ENCODE measurements at regions not wholly inside any gene's neighbourhood (a gene's known extent, or its start where the extent isn't known, plus 50 kb on each side); places are given as distances from the start of the nearest gene placed in this dataset.

DNA sequence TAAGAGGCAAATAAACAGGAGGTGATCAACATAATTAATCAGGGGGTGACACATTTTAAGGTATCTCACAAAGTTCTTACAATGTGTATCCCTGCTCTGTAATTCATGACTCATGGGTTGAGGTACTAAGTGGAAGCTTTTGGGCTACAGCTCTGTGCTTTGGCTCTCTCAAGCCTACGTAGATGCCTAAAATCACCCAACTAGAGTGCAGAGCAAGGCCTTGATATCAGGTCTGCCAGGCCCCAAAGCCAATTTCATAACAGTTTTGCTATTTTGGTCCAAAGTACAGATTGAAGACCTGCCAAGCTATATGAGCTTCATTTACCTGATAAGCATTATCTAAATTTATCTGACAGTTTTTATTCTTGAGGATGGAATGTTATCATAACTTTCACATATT is 175.3 kb upstream of the BET1 start:
- no peak for ATAC-seq
- H3K9me3 ChIP-seq = no peaks in the 10 kb centered on the region

DNA sequence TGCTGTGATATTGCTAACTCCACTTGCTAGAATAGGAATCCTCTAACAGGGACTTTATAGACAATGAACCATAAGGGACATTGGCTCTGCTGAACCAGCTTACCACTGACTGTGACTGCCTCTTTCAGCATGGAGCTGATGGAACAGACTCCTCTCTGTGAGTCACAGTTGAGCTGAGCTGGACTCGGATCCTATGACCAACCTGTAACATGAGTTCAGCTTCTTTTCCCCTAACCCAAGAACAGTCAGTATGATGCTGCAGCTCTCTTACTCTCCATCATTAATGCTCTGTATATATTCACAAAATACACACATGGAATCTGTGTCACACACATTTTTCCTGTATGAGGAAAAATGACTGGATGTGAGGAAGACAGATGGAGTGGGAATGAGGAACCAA is 177.9 kb upstream of the BET1 start:
- no peak for DNase-seq
- no peak for ATAC-seq
- Histone ChIP-seq H3K27ac (no peak overlapping the region), H3K27me3 (no peaks in the 10 kb centered on the region), H3K4me1 (no peaks in the 10 kb centered on the region), H3K36me3 (replicated peaks in 1 of 2; ENCODE audit: insufficient read depth in 1 of 2, low read depth in 2 of 2) (no peaks in the 10 kb centered on the region), H3K9me3 (no peaks in the 10 kb centered on the region), H3K4me3 (no peak overlapping the region)
- TF ChIP-seq, protein P1, sequence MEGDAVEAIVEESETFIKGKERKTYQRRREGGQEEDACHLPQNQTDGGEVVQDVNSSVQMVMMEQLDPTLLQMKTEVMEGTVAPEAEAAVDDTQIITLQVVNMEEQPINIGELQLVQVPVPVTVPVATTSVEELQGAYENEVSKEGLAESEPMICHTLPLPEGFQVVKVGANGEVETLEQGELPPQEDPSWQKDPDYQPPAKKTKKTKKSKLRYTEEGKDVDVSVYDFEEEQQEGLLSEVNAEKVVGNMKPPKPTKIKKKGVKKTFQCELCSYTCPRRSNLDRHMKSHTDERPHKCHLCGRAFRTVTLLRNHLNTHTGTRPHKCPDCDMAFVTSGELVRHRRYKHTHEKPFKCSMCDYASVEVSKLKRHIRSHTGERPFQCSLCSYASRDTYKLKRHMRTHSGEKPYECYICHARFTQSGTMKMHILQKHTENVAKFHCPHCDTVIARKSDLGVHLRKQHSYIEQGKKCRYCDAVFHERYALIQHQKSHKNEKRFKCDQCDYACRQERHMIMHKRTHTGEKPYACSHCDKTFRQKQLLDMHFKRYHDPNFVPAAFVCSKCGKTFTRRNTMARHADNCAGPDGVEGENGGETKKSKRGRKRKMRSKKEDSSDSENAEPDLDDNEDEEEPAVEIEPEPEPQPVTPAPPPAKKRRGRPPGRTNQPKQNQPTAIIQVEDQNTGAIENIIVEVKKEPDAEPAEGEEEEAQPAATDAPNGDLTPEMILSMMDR (IDR thresholded peaks at IDR 0.05) = no peak
- no peak for TF ChIP-seq POLR2A (IDR thresholded peaks at IDR 0.05)
- intact Hi-C loops (cut with DNase I) = no loop called here
- WGBS, 2 donors = 83 to 92% methylated on average over 1 of the region's 1 CpG

More for the DNA sequence above, 175.3 kb upstream of the BET1 start:
- intact Hi-C loops (cut with DNase I) = no loop called here
- Histone ChIP-seq H3K4me3 (no peak overlapping the region), H3K36me3 (replicated peaks in 1 of 2; ENCODE audit: insufficient read depth in 1 of 2, low read depth in 2 of 2) (no peaks in the 10 kb centered on the region), H3K27ac (no peak overlapping the region), H3K27me3 (no peaks in the 10 kb centered on the region), H3K4me1 (no peaks in the 10 kb centered on the region)
- DNase-seq = no peak
- 75% methylated on average over 1 of the region's 1 CpG for WGBS, 2 donors
- TF ChIP-seq, protein P1 (IDR thresholded peaks at IDR 0.05) = no peak
- TF ChIP-seq POLR2A (IDR thresholded peaks at IDR 0.05) = no peak

DNA sequence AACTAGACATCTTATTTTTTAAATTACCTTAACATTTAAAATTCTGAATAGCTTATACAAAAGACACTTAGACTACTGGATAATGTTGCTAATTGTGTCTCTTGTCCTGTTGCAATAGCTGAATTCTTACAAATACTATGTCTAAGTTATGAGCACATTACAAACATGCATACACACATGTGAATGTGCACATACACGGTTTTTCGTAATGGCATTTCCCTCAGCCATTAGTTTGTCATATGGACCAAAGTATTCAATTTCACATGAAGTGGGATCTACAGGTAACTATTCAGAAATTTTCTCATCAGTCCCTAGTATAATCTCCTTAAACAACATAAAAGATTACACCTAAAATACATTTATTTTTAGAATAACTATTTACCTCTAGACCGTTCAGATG is 178.6 kb upstream of the BET1 start:
- ATAC-seq (no peak), DNase-seq (no peak)
- 64 to 71% methylated on average over 3 of the region's 3 CpGs for WGBS, 2 donors
- no peaks in the 10 kb centered on the region for H3K27me3 ChIP-seq
- TF ChIP-seq, protein P1 (IDR thresholded peaks at IDR 0.05) = no peak
- no peak for TF ChIP-seq POLR2A (IDR thresholded peaks at IDR 0.05)
- intact Hi-C loops (cut with DNase I) = no loop called here
- no peaks in the 10 kb centered on the region for H3K9me3 ChIP-seq
- no peaks in the 10 kb centered on the region for H3K36me3 ChIP-seq (replicated peaks in 1 of 2; ENCODE audit: insufficient read depth in 1 of 2, low read depth in 2 of 2)
- H3K4me1 ChIP-seq = no peaks in the 10 kb centered on the region
- no peak overlapping the region for H3K4me3 ChIP-seq
- no peak overlapping the region for H3K27ac ChIP-seq

GRCh38 chr7:94183289-94183749 is 179.2 kb upstream of the BET1 start:
- no peak for DNase-seq
- Histone ChIP-seq H3K27ac (no peak overlapping the region), H3K27me3 (no peaks in the 10 kb centered on the region), H3K36me3 (replicated peaks in 1 of 2; ENCODE audit: insufficient read depth in 1 of 2, low read depth in 2 of 2) (no peaks in the 10 kb centered on the region), H3K4me3 (no peak overlapping the region), H3K9me3 (no peaks in the 10 kb centered on the region), H3K4me1 (no peaks in the 10 kb centered on the region)
- TF ChIP-seq, protein P1 (IDR thresholded peaks at IDR 0.05) = no peak
- TF ChIP-seq POLR2A (IDR thresholded peaks at IDR 0.05) = no peak
- 55 to 65% methylated on average over 2 of the region's 2 CpGs for WGBS, 2 donors
- peak; percentile 73 for ATAC-seq
- intact Hi-C loops (cut with DNase I) = no loop called here

DNA sequence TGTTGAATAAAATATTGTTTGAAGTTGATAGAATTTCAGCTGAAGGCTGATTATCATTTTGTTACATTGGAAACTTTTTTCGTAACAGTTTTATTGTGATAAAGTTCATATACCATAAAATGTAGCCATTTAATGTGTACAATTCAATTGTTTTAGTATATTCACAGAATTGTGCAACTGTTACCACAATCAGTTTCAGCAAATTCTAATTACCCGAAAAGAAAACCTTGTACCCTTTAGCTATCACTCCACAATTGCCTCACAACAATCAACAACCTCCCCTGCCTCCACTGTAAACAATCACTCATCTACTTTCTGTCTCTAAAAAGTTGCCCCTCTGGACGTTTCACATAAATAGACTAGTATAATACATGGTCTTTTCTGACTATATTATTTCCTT is 179.7 kb upstream of the BET1 start:
- intact Hi-C loops (cut with DNase I) = no loop called here
- no peak overlapping the region for H3K4me3 ChIP-seq
- 57 to 59% methylated on average over 3 of the region's 3 CpGs for WGBS, 2 donors
- no peak for ATAC-seq
- no peak overlapping the region for H3K27ac ChIP-seq
- H3K9me3 ChIP-seq = no peaks in the 10 kb centered on the region
- H3K4me1 ChIP-seq = no peaks in the 10 kb centered on the region
- H3K27me3 ChIP-seq = no peaks in the 10 kb centered on the region
- no peak for DNase-seq
- no peak for TF ChIP-seq POLR2A (IDR thresholded peaks at IDR 0.05)
- no peaks in the 10 kb centered on the region for H3K36me3 ChIP-seq (replicated peaks in 1 of 2; ENCODE audit: insufficient read depth in 1 of 2, low read depth in 2 of 2)
